Neural progenitor cell (in vitro differentiated cells): ENCODE measurements at regions not wholly inside any gene's neighbourhood (a gene's known extent, or its start where the extent isn't known, plus 50 kb on each side); places are given as distances from the start of the nearest gene placed in this dataset.

ENCODE experiments used
- EZH2 ChIP-seq: fragments of 200-600 bp; sonication (generic); IDR thresholded peaks from 2 replicates; pipeline ENCODE4 v1.6.1; 2017; ENCODE audit warnings: antibody characterized with exemption, mild to moderate bottlenecking, moderate library complexity
- TF ChIP-seq, protein P1 (sequence below): fragments of 200-600 bp; sonication (generic); IDR thresholded peaks from 2 replicates; pipeline ENCODE4 v1.5.1; 2017; ENCODE audit warnings: antibody characterized with exemption, mild to moderate bottlenecking

- TF ChIP-seq, protein P1, sequence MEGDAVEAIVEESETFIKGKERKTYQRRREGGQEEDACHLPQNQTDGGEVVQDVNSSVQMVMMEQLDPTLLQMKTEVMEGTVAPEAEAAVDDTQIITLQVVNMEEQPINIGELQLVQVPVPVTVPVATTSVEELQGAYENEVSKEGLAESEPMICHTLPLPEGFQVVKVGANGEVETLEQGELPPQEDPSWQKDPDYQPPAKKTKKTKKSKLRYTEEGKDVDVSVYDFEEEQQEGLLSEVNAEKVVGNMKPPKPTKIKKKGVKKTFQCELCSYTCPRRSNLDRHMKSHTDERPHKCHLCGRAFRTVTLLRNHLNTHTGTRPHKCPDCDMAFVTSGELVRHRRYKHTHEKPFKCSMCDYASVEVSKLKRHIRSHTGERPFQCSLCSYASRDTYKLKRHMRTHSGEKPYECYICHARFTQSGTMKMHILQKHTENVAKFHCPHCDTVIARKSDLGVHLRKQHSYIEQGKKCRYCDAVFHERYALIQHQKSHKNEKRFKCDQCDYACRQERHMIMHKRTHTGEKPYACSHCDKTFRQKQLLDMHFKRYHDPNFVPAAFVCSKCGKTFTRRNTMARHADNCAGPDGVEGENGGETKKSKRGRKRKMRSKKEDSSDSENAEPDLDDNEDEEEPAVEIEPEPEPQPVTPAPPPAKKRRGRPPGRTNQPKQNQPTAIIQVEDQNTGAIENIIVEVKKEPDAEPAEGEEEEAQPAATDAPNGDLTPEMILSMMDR = no peak
- TF ChIP-seq EZH2 = no peak
Measured at GRCh38 chr5:129372025-129372424, 88.1 kb upstream of the ADAMTS19 start.
